ENCODE measurements at regions not wholly inside any gene's neighbourhood (a gene's known extent, or its start where the extent isn't known, plus 50 kb on each side); places are given as distances from the start of the nearest gene placed in this dataset.

- no peaks in the 10 kb centered on the region for H3K79me2 ChIP-seq (ENCODE audit: low read depth)
- no peaks in the 10 kb centered on the region for H4K20me1 ChIP-seq (ENCODE audit: insufficient read depth)
- no TSS peak for BruUV-seq (replicated peaks)
- H3K9me2 ChIP-seq (ENCODE audit: insufficient read depth) = no peaks in the 10 kb centered on the region; the same call in 1 of the 2 replicates
- DNase-seq = no peak
- TF ChIP-seq EZH2 (IDR thresholded peaks at IDR 0.05; ENCODE audit: low read depth) (no peak), CTCF (conservative IDR thresholded peaks at IDR 0.05) (no peak)
- no peak overlapping the region for H2AFZ ChIP-seq
- no peaks in the 10 kb centered on the region for H3K27me3 ChIP-seq (ENCODE audit: insufficient read depth, low read depth)
- H3K9me3 ChIP-seq (ENCODE audit: insufficient read depth, low read depth) = no peaks in the 10 kb centered on the region
- ChIA-PET CTCF (no interaction called here), POLR2A (ENCODE audit: unreplicated experiment) (no interaction called here)
- intact Hi-C loops (cut with micrococcal nuclease; ENCODE audit: unreplicated experiment) = no loop called here
- H3K4me2 ChIP-seq = no peak overlapping the region
- no peaks in the 10 kb centered on the region for H3F3A ChIP-seq (ENCODE audit: insufficient read depth, low read depth)
- no peak overlapping the region for H3K27ac ChIP-seq
- H3K4me1 ChIP-seq (replicated peaks; ENCODE audit: insufficient read depth) = no peaks in the 10 kb centered on the region
- H3K4me3 ChIP-seq = no peak overlapping the region
- H3K36me3 ChIP-seq (ENCODE audit: low read depth) = no peaks in the 10 kb centered on the region
These were observed 1209.3 kb upstream of the CHAC2 start for GRCh38 chr2:52558265-52558664.

- no TSS peak for BruUV-seq (replicated peaks)
- Histone ChIP-seq H3F3A (ENCODE audit: insufficient read depth, low read depth) (no peaks in the 10 kb centered on the region), H3K27me3 (ENCODE audit: insufficient read depth, low read depth) (no peaks in the 10 kb centered on the region), H3K4me1 (replicated peaks; ENCODE audit: insufficient read depth) (no peaks in the 10 kb centered on the region), H2AFZ (no peak overlapping the region), H3K27ac (no peak overlapping the region), H4K20me1 (ENCODE audit: insufficient read depth) (no peaks in the 10 kb centered on the region), H3K9me2 (ENCODE audit: insufficient read depth) (no peaks in the 10 kb centered on the region), H3K79me2 (ENCODE audit: low read depth) (no peaks in the 10 kb centered on the region), H3K4me3 (no peak overlapping the region), H3K36me3 (ENCODE audit: low read depth) (no peaks in the 10 kb centered on the region), H3K9me3 (ENCODE audit: insufficient read depth, low read depth) (no peaks in the 10 kb centered on the region), H3K4me2 (no peak overlapping the region)
- TF ChIP-seq EZH2 (IDR thresholded peaks at IDR 0.05; ENCODE audit: low read depth) (no peak), CTCF (conservative IDR thresholded peaks at IDR 0.05) (no peak)
- intact Hi-C loops (cut with micrococcal nuclease; ENCODE audit: unreplicated experiment) = no loop called here
- ChIA-PET CTCF (no interaction called here), POLR2A (ENCODE audit: unreplicated experiment) (no interaction called here)
- DNase-seq = no peak
These were observed 1225.3 kb upstream of the CHAC2 start for GRCh38 chr2:52542297-52542696.

- no peaks in the 10 kb centered on the region for H3K4me1 ChIP-seq (replicated peaks; ENCODE audit: insufficient read depth)
- no peak overlapping the region for H3K4me3 ChIP-seq
- TF ChIP-seq EZH2 (IDR thresholded peaks at IDR 0.05; ENCODE audit: low read depth) (no peak), CTCF (conservative IDR thresholded peaks at IDR 0.05) (no peak)
- H3K9me3 ChIP-seq (ENCODE audit: insufficient read depth, low read depth) = no peaks in the 10 kb centered on the region
- no peaks in the 10 kb centered on the region for H3K36me3 ChIP-seq (ENCODE audit: low read depth)
- no peaks in the 10 kb centered on the region for H3K9me2 ChIP-seq (ENCODE audit: insufficient read depth)
- no peaks in the 10 kb centered on the region for H3F3A ChIP-seq (ENCODE audit: insufficient read depth, low read depth)
- H2AFZ ChIP-seq = no peak overlapping the region
- H3K27ac ChIP-seq = no peak overlapping the region
- intact Hi-C loops (cut with micrococcal nuclease; ENCODE audit: unreplicated experiment) = no loop called here
- BruUV-seq (replicated peaks) = no TSS peak
- H3K27me3 ChIP-seq (ENCODE audit: insufficient read depth, low read depth) = no peaks in the 10 kb centered on the region
- no peak for DNase-seq
- H3K79me2 ChIP-seq (ENCODE audit: low read depth) = no peaks in the 10 kb centered on the region
- ChIA-PET POLR2A (ENCODE audit: unreplicated experiment) (no interaction called here), CTCF (no interaction called here)
- H3K4me2 ChIP-seq = no peak overlapping the region
- H4K20me1 ChIP-seq (ENCODE audit: insufficient read depth) = no peaks in the 10 kb centered on the region
These were observed 1228.3 kb upstream of the CHAC2 start for GRCh38 chr2:52539026-52539970.

All from PC-9 (cell line).